IMR-90 (cell line): ENCODE measurements at regions not wholly inside any gene's neighbourhood (a gene's known extent, or its start where the extent isn't known, plus 50 kb on each side); places are given as distances from the start of the nearest gene placed in this dataset.

Experiments
- ATAC-seq: fragments of 200-7000 bp; cut with Tn5 transposase; 2 replicates; pipeline ENCODE4 v1.9.1; 2020; ENCODE audit warnings: low read depth, mild to moderate bottlenecking, moderate library complexity
- BruUV-seq: library from RNA; stranded (reverse); fragments of 400-500 nt; replicated peaks from 2 replicates; lab custom pipeline; 2021; lab: Mats Ljungman, UMichigan
- CTCF ChIA-PET: fragments of 300-600 bp; formaldehyde crosslinking; extraction: SDS; loops from one replicate; lab custom pipeline; 2021; ENCODE audit warnings: antibody characterized with exemption; lab: Yijun Ruan, JAX
- POLR2A ChIA-PET: fragments of 300-600 bp; sonication (Branson Sonifier 250); formaldehyde crosslinking; loops from one replicate; lab custom pipeline; 2022; ENCODE audit warnings: antibody characterized with exemption; ENCODE audit not compliant: unreplicated experiment; lab: Charles Lee
- DNase-seq: peaks from one replicate; pipeline ENCODE4 v3.0.0; 2013
- H2AFZ ChIP-seq: replicated peaks from 2 replicates; pipeline ENCODE3; 2013; ENCODE audit warnings: low read length, mild to moderate bottlenecking; ENCODE audit not compliant: poor library complexity
- H2AK5ac ChIP-seq: 2 replicates; pipeline ENCODE4 v1.6.1; 2013; ENCODE audit warnings: low read depth, low read length, inconsistent platforms
- H2AK9ac ChIP-seq: replicated peaks from 2 replicates; pipeline ENCODE3; 2013; ENCODE audit warnings: mild to moderate bottlenecking, low read depth, low read length, moderate library complexity; ENCODE audit not compliant: poor library complexity
- H2BK120ac ChIP-seq: 2 replicates; pipeline ENCODE4 v1.6.1; 2013; ENCODE audit warnings: low read depth, low read length, inconsistent platforms
- H2BK15ac ChIP-seq: 3 replicates; pipeline ENCODE4 v1.6.1; 2013; ENCODE audit warnings: low read depth, low read length, inconsistent platforms
- H2BK20ac ChIP-seq: 2 replicates; pipeline ENCODE4 v1.6.1; 2013; ENCODE audit warnings: low read depth, mild to moderate bottlenecking, inconsistent platforms, low read length, moderate library complexity
- H2BK5ac ChIP-seq: 2 replicates; pipeline ENCODE4 v1.6.1; 2013; ENCODE audit warnings: mild to moderate bottlenecking, low read depth, low read length, inconsistent platforms; ENCODE audit not compliant: poor library complexity, severe bottlenecking
- H3K14ac ChIP-seq: replicated peaks from 2 replicates; pipeline ENCODE4 v1.6.1; 2013; ENCODE audit warnings: low read depth, low read length, inconsistent platforms
- H3K18ac ChIP-seq: 2 replicates; pipeline ENCODE4 v1.6.1; 2013; ENCODE audit warnings: low read depth, low read length, control low read depth
- H3K23ac ChIP-seq: 2 replicates; pipeline ENCODE4 v1.6.1; 2013; ENCODE audit warnings: low read depth, low read length, inconsistent platforms
- H3K27ac ChIP-seq: 2 replicates; pipeline ENCODE4 v1.5.1; 2013; ENCODE audit warnings: mild to moderate bottlenecking, control low read depth, low read length; ENCODE audit not compliant: insufficient read depth
- H3K27me3 ChIP-seq: 2 replicates; pipeline ENCODE4 v1.6.1; 2013; ENCODE audit warnings: low read length; ENCODE audit not compliant: control insufficient read depth, insufficient read depth
- H3K36me3 ChIP-seq: 2 replicates; pipeline ENCODE4 v1.6.1; 2013; ENCODE audit warnings: low read length, mixed read lengths; ENCODE audit not compliant: control insufficient read depth, insufficient read depth
- H3K4ac ChIP-seq: 2 replicates; pipeline ENCODE4 v1.6.1; 2013; ENCODE audit warnings: low read depth, low read length, inconsistent platforms
- H3K4me1 ChIP-seq: 2 replicates; pipeline ENCODE4 v1.6.1; 2013; ENCODE audit warnings: low read length, mixed read lengths; ENCODE audit not compliant: control insufficient read depth, insufficient read depth
- H3K4me2 ChIP-seq: 2 replicates; pipeline ENCODE4 v1.6.1; 2013; ENCODE audit warnings: low read depth, mild to moderate bottlenecking, control low read depth, low read length, moderate library complexity
- H3K4me3 ChIP-seq: 2 replicates; pipeline ENCODE4 v1.5.1; 2013; ENCODE audit warnings: low read depth, mild to moderate bottlenecking, control low read depth, low read length, moderate library complexity; ENCODE audit not compliant: insufficient read depth
- H3K56ac ChIP-seq: 2 replicates; pipeline ENCODE4 v1.6.1; 2013; ENCODE audit warnings: low read length, inconsistent platforms; ENCODE audit not compliant: insufficient read depth; ENCODE audit errors: extremely low read depth
- H3K79me1 ChIP-seq, 2 experiments: 2 replicates each; pipeline ENCODE4 v1.6.1; 2013; ENCODE audit warnings: low read length in 2 of 2, inconsistent platforms in 1 of 2, low read depth in 1 of 2
- H3K9ac ChIP-seq: 2 replicates; pipeline ENCODE4 v1.6.1; 2013; ENCODE audit warnings: low read depth, low read length, control low read depth
- H3K9me1 ChIP-seq: 2 replicates; pipeline ENCODE4 v1.6.1; 2013; ENCODE audit warnings: low read length, inconsistent platforms; ENCODE audit not compliant: insufficient read depth
- H3K9me3 ChIP-seq: 2 replicates; pipeline ENCODE4 v1.6.1; 2013; ENCODE audit warnings: low read length; ENCODE audit not compliant: control insufficient read depth, insufficient read depth
- H4K20me1 ChIP-seq: 2 replicates; pipeline ENCODE4 v1.6.1; 2013; ENCODE audit warnings: low read length, inconsistent platforms; ENCODE audit not compliant: insufficient read depth
- H4K5ac ChIP-seq: 2 replicates; pipeline ENCODE4 v1.6.1; 2013; ENCODE audit warnings: mild to moderate bottlenecking, low read depth, low read length, control low read depth
- H4K8ac ChIP-seq, 2 experiments: 2 replicates each; pipeline ENCODE4 v1.6.1; 2013; ENCODE audit warnings: low read depth in 2 of 2, low read length in 2 of 2, control low read depth in 1 of 2, inconsistent platforms in 1 of 2
- H4K91ac ChIP-seq: 2 replicates; pipeline ENCODE4 v1.6.1; 2013; ENCODE audit warnings: low read depth, low read length, inconsistent platforms; ENCODE audit not compliant: insufficient read depth
- BHLHE40 ChIP-seq: fragments of 150-350 bp; IDR thresholded peaks from 2 replicates; pipeline ENCODE4 v1.6.1; 2016; ENCODE audit warnings: mild to moderate bottlenecking, low read depth, low read length
- CHD1 ChIP-seq: IDR thresholded peaks from 2 replicates; pipeline ENCODE4 v1.6.1; 2012; ENCODE audit warnings: low read depth, low read length, improper control_type of control experiment
- MXI1 ChIP-seq: IDR thresholded peaks from 2 replicates; pipeline ENCODE4 v1.6.1; 2012; ENCODE audit warnings: low read depth, mild to moderate bottlenecking, low read length, moderate library complexity, borderline replicate concordance
- NFE2L2 ChIP-seq: fragments of 150-350 bp; IDR thresholded peaks from 2 replicates; pipeline ENCODE4 v1.6.1; 2016; ENCODE audit warnings: low read depth, mild to moderate bottlenecking, low read length
- RAD21 ChIP-seq: IDR thresholded peaks from 2 replicates; pipeline ENCODE4 v1.6.1; 2012; ENCODE audit warnings: low read length, improper control_type of control experiment
- RCOR1 ChIP-seq: IDR thresholded peaks from 2 replicates; pipeline ENCODE4 v1.6.1; 2012; ENCODE audit warnings: mild to moderate bottlenecking, low read length, improper control_type of control experiment; ENCODE audit not compliant: insufficient replicate concordance
- RFX5 ChIP-seq: IDR thresholded peaks from 2 replicates; pipeline ENCODE4 v1.8.0; 2012; ENCODE audit warnings: low read depth, mild to moderate bottlenecking, low read length, moderate library complexity
- SMC3 ChIP-seq: fragments of 150-350 bp; IDR thresholded peaks from 2 replicates; pipeline ENCODE4 v1.6.1; 2016; ENCODE audit warnings: low read depth, mild to moderate bottlenecking, antibody characterized with exemption, low read length, moderate library complexity
- WGBS, 2 experiments: methylation state at CpG; one replicate each; pipeline versions ENCODE4 v1.1.5 to v1.1.7; 2013; ENCODE audit warnings: missing lambda C conversion rate in 2 of 2; ENCODE audit not compliant: insufficient read length in 1 of 2; ENCODE audit errors: extremely low coverage in 2 of 2; 5-methylcytosine and 5-hydroxymethylcytosine counted together
- dilution Hi-C: fragments of 300-500 bp; cut with HindIII; formaldehyde crosslinking; loops from one replicate; pipeline ENCODE4 v1.14.3; 2018; ENCODE audit warnings: low sequenced_read_pairs; ENCODE audit not compliant: unreplicated experiment
- in situ Hi-C: fragments of 300-500 bp; cut with MboI; formaldehyde crosslinking; loops from 3 replicates; pipeline ENCODE4 v1.14.3; 2019; ENCODE audit warnings: low sequenced_read_pairs, inconsistent platforms, mixed read lengths
- intact Hi-C: fragments of 100-400 bp; cut with micrococcal nuclease; formaldehyde crosslinking; loops from 2 replicates; pipeline ENCODE4 v1.10.0; 2022
- TF ChIP-seq, protein P1 (sequence below): conservative IDR thresholded peaks from 2 replicates; pipeline ENCODE4 v1.5.1; 2012; ENCODE audit warnings: mild to moderate bottlenecking, low read depth, low read length, improper control_type of control experiment
- TF ChIP-seq, protein P2 (sequence below): fragments of 150-350 bp; IDR thresholded peaks from 2 replicates; pipeline ENCODE4 v1.6.1; 2017; ENCODE audit warnings: mild to moderate bottlenecking, antibody characterized with exemption, low read length, low read depth
- TF ChIP-seq, protein P3 (sequence below): fragments of 150-350 bp; IDR thresholded peaks from 2 replicates; pipeline ENCODE4 v1.6.1; 2016; ENCODE audit warnings: low read depth, mild to moderate bottlenecking, low read length, moderate library complexity, borderline replicate concordance

DNA sequence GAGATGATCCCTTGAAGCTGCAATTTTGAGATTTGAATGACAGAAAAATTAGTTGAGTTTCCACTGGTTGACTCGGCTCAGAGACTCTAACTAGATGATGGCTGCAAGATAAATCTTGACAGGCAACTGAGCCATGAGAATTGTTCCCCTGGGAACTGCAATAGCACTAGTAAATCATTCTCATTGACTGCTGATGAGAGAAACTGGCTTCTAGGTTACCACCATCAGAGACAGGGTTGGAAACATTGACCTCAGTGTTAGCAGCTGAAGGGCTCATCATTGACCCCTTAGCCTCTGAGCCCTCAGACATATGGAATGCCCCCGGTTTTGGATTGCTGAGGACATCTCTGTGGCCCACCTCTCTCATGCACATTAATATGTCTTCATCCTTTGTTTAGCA is 125.4 kb upstream of the COX10 start:
- H4K91ac ChIP-seq: no peak overlapping the region
- H4K5ac ChIP-seq: no peak overlapping the region
- H3K18ac ChIP-seq: no peak overlapping the region
- no peak overlapping the region for H2AK5ac ChIP-seq
- DNase-seq (no peak), ATAC-seq (no peak)
- H2BK5ac ChIP-seq: no peak overlapping the region
- no peak overlapping the region for H3K23ac ChIP-seq
- no peak overlapping the region for H2BK120ac ChIP-seq
- H3K4me2 ChIP-seq: no peak overlapping the region
- no peak for TF ChIP-seq RCOR1
- no peak for TF ChIP-seq SMC3
- TF ChIP-seq, protein P1, sequence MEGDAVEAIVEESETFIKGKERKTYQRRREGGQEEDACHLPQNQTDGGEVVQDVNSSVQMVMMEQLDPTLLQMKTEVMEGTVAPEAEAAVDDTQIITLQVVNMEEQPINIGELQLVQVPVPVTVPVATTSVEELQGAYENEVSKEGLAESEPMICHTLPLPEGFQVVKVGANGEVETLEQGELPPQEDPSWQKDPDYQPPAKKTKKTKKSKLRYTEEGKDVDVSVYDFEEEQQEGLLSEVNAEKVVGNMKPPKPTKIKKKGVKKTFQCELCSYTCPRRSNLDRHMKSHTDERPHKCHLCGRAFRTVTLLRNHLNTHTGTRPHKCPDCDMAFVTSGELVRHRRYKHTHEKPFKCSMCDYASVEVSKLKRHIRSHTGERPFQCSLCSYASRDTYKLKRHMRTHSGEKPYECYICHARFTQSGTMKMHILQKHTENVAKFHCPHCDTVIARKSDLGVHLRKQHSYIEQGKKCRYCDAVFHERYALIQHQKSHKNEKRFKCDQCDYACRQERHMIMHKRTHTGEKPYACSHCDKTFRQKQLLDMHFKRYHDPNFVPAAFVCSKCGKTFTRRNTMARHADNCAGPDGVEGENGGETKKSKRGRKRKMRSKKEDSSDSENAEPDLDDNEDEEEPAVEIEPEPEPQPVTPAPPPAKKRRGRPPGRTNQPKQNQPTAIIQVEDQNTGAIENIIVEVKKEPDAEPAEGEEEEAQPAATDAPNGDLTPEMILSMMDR: no peak
- no peak for TF ChIP-seq BHLHE40
- TF ChIP-seq RFX5: no peak
- TF ChIP-seq NFE2L2: no peak
- TF ChIP-seq, protein P2, sequence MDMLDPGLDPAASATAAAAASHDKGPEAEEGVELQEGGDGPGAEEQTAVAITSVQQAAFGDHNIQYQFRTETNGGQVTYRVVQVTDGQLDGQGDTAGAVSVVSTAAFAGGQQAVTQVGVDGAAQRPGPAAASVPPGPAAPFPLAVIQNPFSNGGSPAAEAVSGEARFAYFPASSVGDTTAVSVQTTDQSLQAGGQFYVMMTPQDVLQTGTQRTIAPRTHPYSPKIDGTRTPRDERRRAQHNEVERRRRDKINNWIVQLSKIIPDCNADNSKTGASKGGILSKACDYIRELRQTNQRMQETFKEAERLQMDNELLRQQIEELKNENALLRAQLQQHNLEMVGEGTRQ: no peak
- no peak for TF ChIP-seq CHD1
- TF ChIP-seq MXI1: no peak
- TF ChIP-seq, protein P3, sequence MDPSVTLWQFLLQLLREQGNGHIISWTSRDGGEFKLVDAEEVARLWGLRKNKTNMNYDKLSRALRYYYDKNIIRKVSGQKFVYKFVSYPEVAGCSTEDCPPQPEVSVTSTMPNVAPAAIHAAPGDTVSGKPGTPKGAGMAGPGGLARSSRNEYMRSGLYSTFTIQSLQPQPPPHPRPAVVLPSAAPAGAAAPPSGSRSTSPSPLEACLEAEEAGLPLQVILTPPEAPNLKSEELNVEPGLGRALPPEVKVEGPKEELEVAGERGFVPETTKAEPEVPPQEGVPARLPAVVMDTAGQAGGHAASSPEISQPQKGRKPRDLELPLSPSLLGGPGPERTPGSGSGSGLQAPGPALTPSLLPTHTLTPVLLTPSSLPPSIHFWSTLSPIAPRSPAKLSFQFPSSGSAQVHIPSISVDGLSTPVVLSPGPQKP: no peak
- no peak for TF ChIP-seq RAD21
- H3K4ac ChIP-seq: no peak overlapping the region
- H2BK20ac ChIP-seq: no peak overlapping the region
- H3K56ac ChIP-seq: no peak overlapping the region
- intact Hi-C loops (no loop called here), dilution Hi-C loops (no loop called here), in situ Hi-C loops (no loop called here)
- no peak overlapping the region for H2AK9ac ChIP-seq
- no peaks in the 10 kb centered on the region for H4K20me1 ChIP-seq
- H3K9me1 ChIP-seq: no peaks in the 10 kb centered on the region
- no peak overlapping the region for H4K8ac ChIP-seq
- no peaks in the 10 kb centered on the region for H3K4me1 ChIP-seq
- no peak overlapping the region for H3K27ac ChIP-seq
- H2AFZ ChIP-seq: no peak overlapping the region
- H3K27me3 ChIP-seq: no peaks in the 10 kb centered on the region
- H3K9me3 ChIP-seq: no peaks in the 10 kb centered on the region
- H3K14ac ChIP-seq: no peak overlapping the region
- H2BK15ac ChIP-seq: no peak overlapping the region
- no TSS peak for BruUV-seq
- no peak overlapping the region for H3K4me3 ChIP-seq
- no CpG with 5 or more reads among the region's 2 CpGs for WGBS, 2 experiments
- ChIA-PET POLR2A (no interaction called here), CTCF (interaction anchor here (0.8 kb wide), 1 partner anchor 19 kb away, joined by 3 read pairs; no protein-coding TSS in a partner anchor)
- H3K9ac ChIP-seq: no peak overlapping the region
- H3K79me1 ChIP-seq: no peaks in the 10 kb centered on the region
- H3K36me3 ChIP-seq: no peaks in the 10 kb centered on the region
